HCT116 (cell line): ENCODE measurements at regions not wholly inside any gene's neighbourhood (a gene's known extent, or its start where the extent isn't known, plus 50 kb on each side); places are given as distances from the start of the nearest gene placed in this dataset.

Experiments
- ATAC-seq: fragments of 200-7000 bp; cut with Tn5 transposase; 2 replicates; pipeline ENCODE4 v1.9.1; 2020; ENCODE audit warnings: mild to moderate bottlenecking, moderate library complexity
- BruUV-seq: library from RNA; stranded (reverse); fragments of 400-500 nt; replicated peaks from 2 replicates; lab custom pipeline; 2021; lab: Mats Ljungman, UMichigan
- CTCF ChIA-PET: fragments of 300-600 bp; sonication (Branson Sonifier 250); formaldehyde crosslinking; loops from one replicate; lab custom pipeline; 2021; ENCODE audit warnings: antibody characterized with exemption; lab: Charles Lee
- POLR2A ChIA-PET: fragments of 300-600, 350-600 bp; sonication (Branson Sonifier 250); formaldehyde crosslinking; loops from one replicate; lab custom pipeline; 2021; ENCODE audit warnings: antibody characterized with exemption; lab: Charles Lee
- RAD21 ChIA-PET, 2 experiments: fragments of 300-600 bp; sonication (Branson Sonifier 250); formaldehyde crosslinking; loops; one replicate each; lab custom pipeline; 2023; ENCODE audit warnings: low total read pairs in 2 of 2; ENCODE audit not compliant: uncharacterized antibody in 2 of 2, unreplicated experiment in 2 of 2, low non-redundant PET in 1 of 2; lab: Charles Lee
- DNase-seq: peaks from one replicate; pipeline ENCODE4 v3.0.0-alpha.2; 2010; ENCODE audit warnings: low read depth, low spot score
- H2AFZ ChIP-seq: fragments of 200-600 bp; shearing (Covaris generic), sonication (generic); 2 replicates; pipeline ENCODE4 v1.6.1; 2017; ENCODE audit warnings: low read depth, mixed run types, mixed read lengths, antibody characterized with exemption, low read length; ENCODE audit not compliant: poor library complexity, severe bottlenecking
- H3K27ac ChIP-seq: 2 replicates; pipeline ENCODE4 v1.5.1; 2012; ENCODE audit warnings: low read depth, low read length
- H3K27me3 ChIP-seq: fragments of 200-600 bp; sonication (generic); 2 replicates; pipeline ENCODE4 v1.6.1; 2016; ENCODE audit warnings: mixed run types, low read length, mixed read lengths; ENCODE audit not compliant: insufficient read depth
- H3K36me3 ChIP-seq, 2 experiments: fragments of 200-500 bp in 1 of 2; fragments of 200-600 bp in 1 of 2; sonication (Bioruptor generic) in 1 of 2; sonication (generic) in 1 of 2; 2 replicates each; pipeline versions ENCODE4 v1.5.1 to v1.6.1; 2014 to 2016; ENCODE audit warnings: low read length in 2 of 2, inconsistent platforms in 1 of 2, mixed read lengths in 1 of 2, mixed run types in 1 of 2; ENCODE audit not compliant: insufficient read depth in 2 of 2, control insufficient read depth in 1 of 2
- H3K4me1 ChIP-seq, 2 experiments: fragments of 200-600 bp in 1 of 2; sonication (generic) in 1 of 2; 2 replicates each; pipeline versions ENCODE4 v1.5.1 to v1.6.1; 2012 to 2017; ENCODE audit warnings: low read length in 2 of 2, inconsistent platforms in 1 of 2, mild to moderate bottlenecking in 1 of 2, mixed read lengths in 1 of 2, mixed run types in 1 of 2, moderate library complexity in 1 of 2; ENCODE audit not compliant: insufficient read depth in 2 of 2, control insufficient read depth in 1 of 2
- H3K4me2 ChIP-seq: fragments of 200-600 bp; sonication (generic); 2 replicates; pipeline ENCODE4 v1.6.1; 2017; ENCODE audit warnings: mixed run types, low read length, mixed read lengths
- H3K4me3 ChIP-seq, 2 experiments: fragments of 200-600 bp in 1 of 2; sonication (generic) in 1 of 2; replicated peaks in 1 of 2; 2 replicates each; pipeline ENCODE4 v1.5.1; 2011 to 2016; ENCODE audit warnings: low read length in 2 of 2, control low read depth in 1 of 2, low read depth in 1 of 2, mild to moderate bottlenecking in 1 of 2, mixed read lengths in 1 of 2, mixed run types in 1 of 2
- H3K79me2 ChIP-seq: fragments of 200-600 bp; sonication (generic); 2 replicates; pipeline ENCODE4 v1.6.1; 2017; ENCODE audit warnings: mild to moderate bottlenecking, mixed run types, low read length, moderate library complexity, mixed read lengths; ENCODE audit not compliant: insufficient read depth
- H3K9ac ChIP-seq: fragments of 200-600 bp; sonication (generic); 2 replicates; pipeline ENCODE4 v1.6.1; 2016; ENCODE audit warnings: low read length, mixed read lengths
- H3K9me2 ChIP-seq: fragments of 200-600 bp; sonication (generic), shearing (Covaris generic); 2 replicates; pipeline ENCODE4 v1.6.1; 2017; ENCODE audit warnings: mixed run types, mild to moderate bottlenecking, moderate library complexity; ENCODE audit not compliant: insufficient read depth
- H3K9me3 ChIP-seq, 2 experiments: fragments of 200-500 bp in 1 of 2; fragments of 200-600 bp in 1 of 2; sonication (Bioruptor generic) in 1 of 2; sonication (generic) in 1 of 2; 2 replicates each; pipeline ENCODE4 v1.6.1; 2014 to 2017; ENCODE audit warnings: low read length in 2 of 2, mixed read lengths in 2 of 2, inconsistent platforms in 1 of 2, low read depth in 1 of 2, mild to moderate bottlenecking in 1 of 2, mixed run types in 1 of 2, moderate library complexity in 1 of 2; ENCODE audit not compliant: control insufficient read depth in 1 of 2, insufficient read depth in 1 of 2
- H4K20me1 ChIP-seq: fragments of 200-600 bp; sonication (generic), shearing (Covaris generic); 2 replicates; pipeline ENCODE4 v1.6.1; 2017; ENCODE audit warnings: mixed run types, mild to moderate bottlenecking, moderate library complexity; ENCODE audit not compliant: insufficient read depth
- CBX3 ChIP-seq: IDR thresholded peaks from 2 replicates; pipeline ENCODE4 v1.6.1; 2012; ENCODE audit warnings: low read depth
- EGR1 ChIP-seq: IDR thresholded peaks from 2 replicates; pipeline ENCODE4 v1.6.1; 2012; ENCODE audit warnings: low read depth
- EZH2phosphoT487 ChIP-seq: fragments of 200-600 bp; IDR thresholded peaks from 2 replicates; pipeline ENCODE4 v1.6.1; 2018; ENCODE audit warnings: antibody characterized with exemption, borderline replicate concordance
- FOSL1 ChIP-seq: IDR thresholded peaks from 2 replicates; pipeline ENCODE4 v1.6.1; 2012; ENCODE audit warnings: low read depth
- MAX ChIP-seq: IDR thresholded peaks from 2 replicates; pipeline ENCODE4 v1.6.1; 2012
- POLR2A ChIP-seq: IDR thresholded peaks from 2 replicates; pipeline ENCODE4 v1.7.0; 2011; ENCODE audit warnings: borderline replicate concordance; ENCODE audit not compliant: insufficient read depth, insufficient read length; ENCODE audit errors: extremely low read depth
- RAD21 ChIP-seq: IDR thresholded peaks from 2 replicates; pipeline ENCODE4 v1.6.1; 2012; ENCODE audit warnings: low read depth, mild to moderate bottlenecking
- SIN3A ChIP-seq: IDR thresholded peaks from 2 replicates; pipeline ENCODE4 v1.6.1; 2012; ENCODE audit warnings: low read depth
- SP1 ChIP-seq: IDR thresholded peaks from 2 replicates; pipeline ENCODE4 v1.6.1; 2012; ENCODE audit warnings: low read depth
- SRF ChIP-seq: IDR thresholded peaks from 2 replicates; pipeline ENCODE4 v1.6.1; 2012; ENCODE audit warnings: low read depth
- YY1 ChIP-seq: IDR thresholded peaks from 2 replicates; pipeline ENCODE4 v1.6.1; 2011; ENCODE audit warnings: low read length, low read depth, moderate library complexity, mild to moderate bottlenecking; ENCODE audit not compliant: insufficient replicate concordance; ENCODE audit errors: extremely low read depth
- ZFX ChIP-seq: fragments of 450-650 bp; IDR thresholded peaks from 2 replicates; pipeline ENCODE4 v1.6.1; 2017
- ZNF274 ChIP-seq: fragments of 200-500 bp; sonication (Bioruptor generic); IDR thresholded peaks from 2 replicates; pipeline ENCODE4 v1.6.1; 2014; ENCODE audit warnings: mild to moderate bottlenecking, low read depth, low read length, inconsistent platforms
- intact Hi-C: fragments of 100-400 bp; cut with micrococcal nuclease; formaldehyde crosslinking; loops from 2 replicates; pipeline ENCODE4 v1.10.0; 2022
- TF ChIP-seq, protein P1 (sequence below): IDR thresholded peaks from 2 replicates; pipeline ENCODE4 v1.6.1; 2012; ENCODE audit warnings: low read depth
- TF ChIP-seq, protein P2 (sequence below): IDR thresholded peaks from 2 replicates; pipeline ENCODE4 v1.6.1; 2012
- TF ChIP-seq, protein P3 (sequence below): IDR thresholded peaks from 2 replicates; pipeline ENCODE4 v1.6.1; 2011; ENCODE audit warnings: mild to moderate bottlenecking, low read length, moderate library complexity; ENCODE audit not compliant: insufficient replicate concordance; ENCODE audit errors: extremely low read depth

DNA sequence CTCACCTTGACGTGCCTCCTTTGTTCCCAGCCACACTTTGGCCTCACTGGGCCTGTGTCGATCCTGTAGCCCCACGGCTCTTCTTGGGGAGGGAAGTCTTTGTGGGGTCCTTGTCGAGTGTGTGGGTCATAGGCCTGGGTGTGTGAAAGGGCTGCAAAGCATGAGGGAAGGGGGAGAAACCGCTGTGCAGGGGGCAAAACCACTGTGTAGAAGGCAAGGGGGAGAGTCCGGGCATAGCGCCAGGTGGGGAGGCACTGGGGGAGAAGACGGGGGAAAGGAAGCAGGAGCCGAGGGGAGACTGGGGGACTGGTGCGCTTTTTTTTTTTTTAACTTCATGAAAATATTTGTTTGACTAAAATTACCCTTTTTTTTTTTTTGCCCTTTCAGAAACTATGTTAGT is 65.1 kb upstream of the RASD2 start:
- H3K4me3 ChIP-seq, result no peak overlapping the region
- no peak overlapping the region for H2AFZ ChIP-seq
- ChIA-PET RAD21 (no interaction called here), CTCF (no interaction called here), POLR2A (no interaction called here)
- H3K4me1 ChIP-seq, result peaks cover 8 to 30% of the 10 kb centered on the region in 2 experiments
- no TSS peak for BruUV-seq
- no peaks in the 10 kb centered on the region for H4K20me1 ChIP-seq
- H3K27ac ChIP-seq, result no peak overlapping the region; the same call in 1 of the 2 replicates
- ATAC-seq (no peak), DNase-seq (no peak)
- no peak overlapping the region for H3K4me2 ChIP-seq
- no peaks in the 10 kb centered on the region for H3K79me2 ChIP-seq
- H3K9me3 ChIP-seq, result no peaks in the 10 kb centered on the region
- H3K36me3 ChIP-seq, result no peaks in the 10 kb centered on the region
- no peaks in the 10 kb centered on the region for H3K27me3 ChIP-seq
- no peak overlapping the region for H3K9ac ChIP-seq
- no peaks in the 10 kb centered on the region for H3K9me2 ChIP-seq
- intact Hi-C loops, result loop anchor here (5.0 kb wide), 1 partner anchor 123 kb away; no protein-coding TSS in a partner anchor
- TF ChIP-seq SP1 (no peak), CBX3 (no peak), SRF (no peak), EGR1 (no peak), SIN3A (no peak), RAD21 (no peak), ZNF274 (no peak), MAX (no peak), EZH2phosphoT487 (no peak), POLR2A (no peak), FOSL1 (no peak), ZFX (no peak), YY1 (no peak)
- TF ChIP-seq, protein P1, sequence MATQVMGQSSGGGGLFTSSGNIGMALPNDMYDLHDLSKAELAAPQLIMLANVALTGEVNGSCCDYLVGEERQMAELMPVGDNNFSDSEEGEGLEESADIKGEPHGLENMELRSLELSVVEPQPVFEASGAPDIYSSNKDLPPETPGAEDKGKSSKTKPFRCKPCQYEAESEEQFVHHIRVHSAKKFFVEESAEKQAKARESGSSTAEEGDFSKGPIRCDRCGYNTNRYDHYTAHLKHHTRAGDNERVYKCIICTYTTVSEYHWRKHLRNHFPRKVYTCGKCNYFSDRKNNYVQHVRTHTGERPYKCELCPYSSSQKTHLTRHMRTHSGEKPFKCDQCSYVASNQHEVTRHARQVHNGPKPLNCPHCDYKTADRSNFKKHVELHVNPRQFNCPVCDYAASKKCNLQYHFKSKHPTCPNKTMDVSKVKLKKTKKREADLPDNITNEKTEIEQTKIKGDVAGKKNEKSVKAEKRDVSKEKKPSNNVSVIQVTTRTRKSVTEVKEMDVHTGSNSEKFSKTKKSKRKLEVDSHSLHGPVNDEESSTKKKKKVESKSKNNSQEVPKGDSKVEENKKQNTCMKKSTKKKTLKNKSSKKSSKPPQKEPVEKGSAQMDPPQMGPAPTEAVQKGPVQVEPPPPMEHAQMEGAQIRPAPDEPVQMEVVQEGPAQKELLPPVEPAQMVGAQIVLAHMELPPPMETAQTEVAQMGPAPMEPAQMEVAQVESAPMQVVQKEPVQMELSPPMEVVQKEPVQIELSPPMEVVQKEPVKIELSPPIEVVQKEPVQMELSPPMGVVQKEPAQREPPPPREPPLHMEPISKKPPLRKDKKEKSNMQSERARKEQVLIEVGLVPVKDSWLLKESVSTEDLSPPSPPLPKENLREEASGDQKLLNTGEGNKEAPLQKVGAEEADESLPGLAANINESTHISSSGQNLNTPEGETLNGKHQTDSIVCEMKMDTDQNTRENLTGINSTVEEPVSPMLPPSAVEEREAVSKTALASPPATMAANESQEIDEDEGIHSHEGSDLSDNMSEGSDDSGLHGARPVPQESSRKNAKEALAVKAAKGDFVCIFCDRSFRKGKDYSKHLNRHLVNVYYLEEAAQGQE, result no peak
- TF ChIP-seq, protein P2, sequence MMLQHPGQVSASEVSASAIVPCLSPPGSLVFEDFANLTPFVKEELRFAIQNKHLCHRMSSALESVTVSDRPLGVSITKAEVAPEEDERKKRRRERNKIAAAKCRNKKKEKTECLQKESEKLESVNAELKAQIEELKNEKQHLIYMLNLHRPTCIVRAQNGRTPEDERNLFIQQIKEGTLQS, result no peak
- TF ChIP-seq, protein P3, sequence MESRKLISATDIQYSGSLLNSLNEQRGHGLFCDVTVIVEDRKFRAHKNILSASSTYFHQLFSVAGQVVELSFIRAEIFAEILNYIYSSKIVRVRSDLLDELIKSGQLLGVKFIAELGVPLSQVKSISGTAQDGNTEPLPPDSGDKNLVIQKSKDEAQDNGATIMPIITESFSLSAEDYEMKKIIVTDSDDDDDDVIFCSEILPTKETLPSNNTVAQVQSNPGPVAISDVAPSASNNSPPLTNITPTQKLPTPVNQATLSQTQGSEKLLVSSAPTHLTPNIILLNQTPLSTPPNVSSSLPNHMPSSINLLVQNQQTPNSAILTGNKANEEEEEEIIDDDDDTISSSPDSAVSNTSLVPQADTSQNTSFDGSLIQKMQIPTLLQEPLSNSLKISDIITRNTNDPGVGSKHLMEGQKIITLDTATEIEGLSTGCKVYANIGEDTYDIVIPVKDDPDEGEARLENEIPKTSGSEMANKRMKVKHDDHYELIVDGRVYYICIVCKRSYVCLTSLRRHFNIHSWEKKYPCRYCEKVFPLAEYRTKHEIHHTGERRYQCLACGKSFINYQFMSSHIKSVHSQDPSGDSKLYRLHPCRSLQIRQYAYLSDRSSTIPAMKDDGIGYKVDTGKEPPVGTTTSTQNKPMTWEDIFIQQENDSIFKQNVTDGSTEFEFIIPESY, result no peak
- TF ChIP-seq, all 23 proteins: peak for 0
